NCI-H526 (cell line): ENCODE measurements at regions not wholly inside any gene's neighbourhood (a gene's known extent, or its start where the extent isn't known, plus 50 kb on each side); places are given as distances from the start of the nearest gene placed in this dataset.

Experiments
- DNase-seq, 2 experiments: peaks; one replicate each; lab custom pipeline; 2025; lab: John Stamatoyannopoulos, UW

GRCh38 chr9:105064248-105065097 lies 136.5 kb upstream of the ABCA1 start:
- DNase-seq = peak; percentile 22 to 68

DNA sequence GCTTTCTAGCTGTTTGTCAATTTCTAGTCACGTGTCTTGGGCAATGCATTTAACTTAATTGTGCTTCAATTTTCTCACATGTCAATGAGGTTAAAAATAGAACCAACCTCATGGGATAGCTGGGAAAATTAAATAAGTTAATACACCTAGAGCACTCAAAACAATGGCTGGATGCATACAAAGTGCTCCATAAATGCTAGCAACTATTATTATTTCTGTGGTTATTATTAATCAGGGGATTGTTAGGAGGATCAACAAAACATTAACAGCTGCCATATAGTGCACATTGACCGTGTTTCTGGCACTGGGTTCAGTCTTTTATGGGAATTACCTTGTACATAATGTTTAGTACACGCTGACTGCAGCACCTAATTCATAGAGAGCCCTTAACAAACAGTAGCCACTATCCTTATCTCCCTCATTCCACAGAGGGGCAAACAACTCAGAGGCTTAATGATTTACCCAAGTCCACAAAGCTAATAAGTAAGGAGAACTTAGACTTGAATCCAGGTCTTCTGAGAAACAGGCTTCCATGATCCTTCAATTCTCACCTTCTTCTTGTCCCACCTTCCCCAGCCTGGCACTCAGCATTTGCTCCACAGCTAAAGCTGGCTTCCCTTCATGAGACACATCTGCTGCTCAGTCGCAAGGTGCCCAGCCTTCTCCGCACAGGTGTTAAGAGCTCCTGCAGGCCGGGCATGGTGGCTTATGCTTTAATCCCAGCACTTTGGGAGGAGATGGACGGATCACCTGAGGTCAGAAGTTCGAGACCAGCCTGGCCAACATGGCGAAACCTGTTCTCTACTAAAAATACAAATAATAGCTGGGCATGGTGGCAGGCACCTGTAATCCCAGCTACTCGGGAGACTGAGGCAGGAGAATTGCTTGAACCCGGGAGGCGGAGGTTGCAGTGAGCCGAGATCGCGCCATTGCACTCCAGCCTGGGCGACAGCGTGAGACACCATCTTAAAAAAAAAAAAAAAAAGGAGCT lies 137.4 kb upstream of the ABCA1 start:
- no peak for DNase-seq

GRCh38 chr9:105066275-105066865 lies 138.4 kb upstream of the ABCA1 start:
- no peak for DNase-seq

DNA sequence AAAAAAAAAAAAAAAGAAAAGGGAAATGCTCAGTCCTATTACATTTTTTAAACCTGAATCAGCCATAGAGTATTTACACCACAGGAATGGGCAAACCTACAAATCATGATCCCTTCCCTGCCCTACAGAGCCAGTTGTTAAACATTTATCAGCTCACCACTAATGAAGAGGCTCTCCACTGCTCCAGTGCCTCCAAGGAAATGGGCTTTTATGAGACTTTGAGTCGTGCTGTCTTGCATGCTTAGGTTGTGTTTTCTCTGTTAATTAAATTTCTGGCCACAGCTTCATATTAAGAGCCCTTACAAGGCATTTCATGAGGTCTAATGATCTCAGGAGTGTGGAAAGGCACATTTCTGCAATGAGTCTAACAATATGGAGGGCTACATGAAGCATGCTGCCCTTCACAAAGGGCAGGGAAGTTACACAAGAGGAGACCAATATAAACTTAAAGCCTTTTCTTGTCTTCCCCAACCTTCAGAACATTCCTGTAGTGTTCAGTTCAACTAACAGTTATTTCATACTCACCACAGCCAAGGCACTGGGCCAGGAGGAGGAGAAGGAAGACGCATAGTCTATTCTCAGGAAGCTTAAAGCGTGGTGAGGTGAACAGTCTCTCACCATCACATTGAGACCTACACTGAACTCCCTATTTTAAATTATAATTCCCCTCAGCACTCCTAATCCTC lies 140.1 kb upstream of the ABCA1 start:
- DNase-seq = no peak

- DNase-seq = no peak
These were observed 141.3 kb upstream of the ABCA1 start for GRCh38 chr9:105069285-105069684.

GRCh38 chr9:105069696-105070095 lies 141.7 kb upstream of the ABCA1 start:
- no peak for DNase-seq

GRCh38 chr9:105070176-105070575 lies 142.2 kb upstream of the ABCA1 start:
- DNase-seq = no peak

DNA sequence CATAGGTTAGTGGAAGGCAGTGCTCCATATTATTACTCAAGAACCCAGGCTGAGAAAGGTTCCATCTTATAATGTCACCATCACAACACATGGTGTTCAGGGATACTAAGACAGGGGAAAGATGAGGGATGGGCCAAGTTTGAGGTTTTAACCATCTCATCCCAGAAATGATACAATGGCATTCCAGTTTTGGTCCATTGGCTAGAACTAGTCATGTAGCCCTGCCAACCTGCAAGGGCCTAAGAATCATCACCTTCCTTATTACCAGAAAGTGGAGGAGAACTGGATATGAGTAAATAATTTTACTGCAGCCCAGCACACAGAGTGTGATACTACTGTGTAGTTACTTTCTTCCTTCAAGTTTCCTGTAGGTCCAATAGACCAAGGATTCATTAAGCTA lies 144.5 kb upstream of the ABCA1 start:
- DNase-seq = no peak

GRCh38 chr9:105073147-105073546 lies 145.2 kb upstream of the ABCA1 start:
- DNase-seq = no peak

DNA sequence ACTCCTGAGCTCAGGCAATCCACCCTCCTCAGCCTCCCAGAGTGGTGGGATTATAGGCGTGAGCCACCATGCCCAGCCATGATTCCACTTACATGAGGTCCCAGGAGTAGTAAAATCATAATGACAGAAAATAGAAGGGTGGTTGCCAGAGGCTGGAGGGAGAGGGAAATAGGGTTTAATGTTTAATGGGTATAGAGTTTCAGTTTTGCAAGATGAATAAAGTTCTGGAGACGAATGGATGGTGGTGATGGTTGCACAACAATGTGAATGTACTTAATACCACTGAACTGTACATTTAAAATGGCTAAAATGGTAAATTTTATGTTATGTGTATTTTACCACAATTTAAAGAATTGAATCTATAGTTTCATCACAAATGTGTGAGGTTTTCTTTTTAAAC lies 146.5 kb upstream of the ABCA1 start:
- no peak for DNase-seq

DNA sequence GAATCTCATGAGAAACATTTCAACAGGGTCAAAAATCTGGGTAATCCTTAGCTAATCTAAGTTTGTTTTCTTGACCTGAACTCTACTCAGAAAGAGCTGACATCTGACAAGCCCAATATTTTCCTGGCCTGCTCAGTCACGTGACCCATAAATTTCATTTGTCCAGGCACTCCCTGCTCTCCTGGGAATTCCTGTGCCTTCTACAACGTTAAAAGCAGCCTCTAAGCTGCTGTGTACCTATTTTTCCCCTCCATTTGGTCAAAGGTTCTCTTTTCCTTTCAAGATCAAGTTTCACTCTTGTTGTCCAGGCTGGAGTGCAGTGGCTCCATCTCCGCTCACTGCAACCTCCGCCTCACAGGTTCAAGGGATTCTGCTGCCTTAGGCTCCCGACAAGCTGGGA lies 148.8 kb upstream of the ABCA1 start:
- peak in 1 of 2 experiments; percentile 12 for DNase-seq

GRCh38 chr9:105079457-105079856 lies 151.5 kb upstream of the ABCA1 start:
- DNase-seq = no peak

DNA sequence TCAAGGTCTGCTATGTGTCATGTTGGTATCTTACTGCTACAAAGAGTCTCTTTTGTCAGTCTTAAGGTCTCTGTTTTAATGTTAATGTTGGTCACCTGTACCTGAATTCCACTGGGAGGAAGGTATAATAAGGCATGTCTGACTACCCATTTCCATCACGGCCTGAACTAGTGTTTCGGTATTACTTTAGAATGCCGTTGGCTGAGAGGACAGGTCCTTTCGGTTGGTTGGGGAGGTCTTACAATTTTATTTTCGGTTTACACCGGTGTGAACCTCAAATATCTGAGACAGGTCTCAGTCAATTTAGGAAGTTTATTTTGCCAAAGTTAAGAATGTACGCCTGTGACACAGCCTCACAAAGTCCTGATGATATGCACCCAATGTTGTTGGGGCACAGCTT lies 154.9 kb upstream of the ABCA1 start:
- DNase-seq = no peak

GRCh38 chr9:105083256-105083655 lies 155.3 kb upstream of the ABCA1 start:
- no peak for DNase-seq

- DNase-seq = no peak
These were observed 156.2 kb upstream of the SLC44A1 start for GRCh38 chr9:105087910-105088898.

DNA sequence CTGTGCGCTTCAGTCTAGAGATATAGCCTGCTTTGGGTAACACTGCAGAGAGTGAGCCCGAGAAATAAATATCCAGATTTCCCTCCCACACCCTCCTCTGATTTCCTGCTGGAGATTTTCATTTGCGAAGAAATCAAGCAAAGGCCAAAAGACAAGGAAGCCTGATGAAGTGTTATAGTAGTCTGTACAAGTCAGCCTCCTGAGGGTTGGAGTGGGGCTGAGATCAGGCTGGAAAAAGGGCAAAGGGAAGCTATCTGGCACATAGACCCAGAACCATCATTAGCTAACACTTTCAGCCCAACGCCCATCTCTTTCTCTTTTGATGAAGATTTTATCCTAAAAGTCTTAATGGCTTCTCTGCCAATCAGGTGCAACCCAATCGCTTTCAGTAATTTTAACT lies 154.6 kb upstream of the SLC44A1 start:
- no peak for DNase-seq

GRCh38 chr9:105091004-105091640 lies 153.3 kb upstream of the SLC44A1 start:
- DNase-seq = no peak

- no peak for DNase-seq
These were observed 150.8 kb upstream of the SLC44A1 start for GRCh38 chr9:105093685-105094084.

DNA sequence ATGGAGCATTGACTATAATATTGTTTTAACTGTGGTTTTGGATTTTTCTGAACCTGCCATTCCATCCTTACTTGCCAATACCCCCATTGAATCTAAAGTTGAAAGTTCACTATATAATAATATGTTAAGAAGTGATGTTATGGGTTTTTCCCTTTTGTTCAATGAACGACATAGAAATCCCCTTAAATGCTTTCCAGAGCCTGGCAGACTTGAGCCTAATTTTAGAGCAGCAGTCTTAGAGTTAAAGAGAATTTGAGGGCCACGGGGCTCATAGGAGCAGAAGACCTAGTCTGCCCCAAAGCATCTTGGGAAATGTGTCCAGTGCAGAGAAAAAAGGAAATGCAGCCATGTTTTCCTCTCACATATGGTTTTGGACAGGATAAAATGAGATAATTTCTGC lies 146.1 kb upstream of the SLC44A1 start:
- DNase-seq = no peak

DNA sequence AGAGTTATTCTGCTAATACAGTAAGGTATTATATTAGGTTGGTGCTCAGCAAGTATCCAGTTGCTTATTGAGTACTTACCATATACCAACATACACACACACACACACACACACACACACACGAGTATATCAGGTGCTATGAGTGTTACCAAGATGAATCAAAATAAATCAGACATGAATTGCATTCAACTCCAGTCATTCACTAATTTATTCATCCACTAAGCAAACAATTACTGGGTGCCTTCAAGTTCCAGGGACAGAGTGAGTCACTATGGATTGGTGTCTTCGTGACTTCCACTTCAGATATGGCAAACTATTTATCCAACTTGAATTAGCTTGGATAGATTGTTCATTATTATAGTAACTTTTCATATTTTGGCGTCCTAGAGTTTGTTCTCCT lies 140.7 kb upstream of the SLC44A1 start:
- no peak for DNase-seq
